SK-N-MC (cell line): ENCODE measurements at regions not wholly inside any gene's neighbourhood (a gene's known extent, or its start where the extent isn't known, plus 50 kb on each side); places are given as distances from the start of the nearest gene placed in this dataset.

Source experiments
- EZH2 ChIP-seq: fragments of 200-600 bp; sonication (generic); IDR thresholded peaks from one replicate; pipeline ENCODE4 v1.6.1; 2017; ENCODE audit warnings: antibody characterized with exemption
- FOXP2 ChIP-seq: optimal IDR thresholded peaks from 2 replicates; pipeline ENCODE3; 2011; ENCODE audit warnings: mild to moderate bottlenecking, moderate library complexity; ENCODE audit not compliant: insufficient read depth; ENCODE audit errors: extremely low read length, control extremely low read depth
- POLR2AphosphoS5 ChIP-seq: IDR thresholded peaks from 2 replicates; pipeline ENCODE4 v1.6.1; 2012; ENCODE audit warnings: mild to moderate bottlenecking, low read depth, low read length, borderline replicate concordance

DNA sequence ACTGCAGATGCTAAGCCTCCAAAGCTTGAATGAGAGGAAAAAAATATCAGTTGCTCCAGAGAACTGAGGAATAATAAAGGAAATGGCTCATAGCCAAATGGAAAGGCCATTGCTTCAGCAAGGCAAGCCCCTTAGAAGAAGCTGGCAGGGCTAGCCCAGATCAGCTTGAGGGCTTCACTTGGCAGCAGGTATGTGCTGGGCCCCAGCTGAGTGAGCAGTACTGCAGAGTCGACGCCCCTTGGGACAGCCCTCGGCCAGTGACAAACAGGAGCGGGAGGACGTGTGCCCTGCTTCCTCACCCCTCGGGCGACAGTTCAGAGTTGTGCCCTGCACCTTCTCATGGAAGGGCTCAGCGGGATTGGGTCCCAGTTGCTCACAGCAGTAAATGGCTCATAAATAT, 1031.2 kb upstream of the TMEM132C start:
- TF ChIP-seq POLR2AphosphoS5 = no peak
- TF ChIP-seq EZH2 = no peak
- no peak for TF ChIP-seq FOXP2
